Neural crest cell (in vitro differentiated cells): ENCODE measurements at regions not wholly inside any gene's neighbourhood (a gene's known extent, or its start where the extent isn't known, plus 50 kb on each side); places are given as distances from the start of the nearest gene placed in this dataset.

ENCODE experiments used
- DNase-seq: peaks from one replicate; pipeline ENCODE4 v3.0.0; 2021; ENCODE audit warnings: low read depth, mixed read lengths, low spot score
- H3K27ac Mint-ChIP-seq: one replicate; pipeline ENCODE4 v1.8.0; 2021; ENCODE audit warnings: mild to moderate bottlenecking, mixed read lengths; ENCODE audit not compliant: unreplicated experiment
- H3K27me3 Mint-ChIP-seq: 2 replicates; pipeline ENCODE4 v1.8.0; 2021; ENCODE audit warnings: low read depth, mild to moderate bottlenecking, mixed read lengths
- H3K36me3 Mint-ChIP-seq: 2 replicates; pipeline ENCODE4 v1.8.0; 2021; ENCODE audit warnings: low read depth, mild to moderate bottlenecking, mixed read lengths
- H3K4me1 Mint-ChIP-seq: 2 replicates; pipeline ENCODE4 v1.8.0; 2021; ENCODE audit warnings: mixed read lengths
- H3K4me3 Mint-ChIP-seq: one replicate; pipeline ENCODE4 v1.8.0; 2021; ENCODE audit warnings: mild to moderate bottlenecking, mixed read lengths
- H3K9me3 Mint-ChIP-seq: 2 replicates; pipeline ENCODE4 v1.8.0; 2021; ENCODE audit warnings: mixed read lengths
- TF ChIP-seq, protein P1 (sequence below): fragments of 200-600 bp; sonication (generic); conservative IDR thresholded peaks from 2 replicates; pipeline ENCODE4 v1.5.0; 2021; ENCODE audit warnings: antibody characterized with exemption, mild to moderate bottlenecking

- no peaks in the 10 kb centered on the region for H3K27me3 Mint-ChIP-seq
- H3K36me3 Mint-ChIP-seq: peaks cover 3% of the 10 kb centered on the region
- no peak overlapping the region for H3K27ac Mint-ChIP-seq
- peaks cover 7% of the 10 kb centered on the region for H3K9me3 Mint-ChIP-seq
- TF ChIP-seq, protein P1, sequence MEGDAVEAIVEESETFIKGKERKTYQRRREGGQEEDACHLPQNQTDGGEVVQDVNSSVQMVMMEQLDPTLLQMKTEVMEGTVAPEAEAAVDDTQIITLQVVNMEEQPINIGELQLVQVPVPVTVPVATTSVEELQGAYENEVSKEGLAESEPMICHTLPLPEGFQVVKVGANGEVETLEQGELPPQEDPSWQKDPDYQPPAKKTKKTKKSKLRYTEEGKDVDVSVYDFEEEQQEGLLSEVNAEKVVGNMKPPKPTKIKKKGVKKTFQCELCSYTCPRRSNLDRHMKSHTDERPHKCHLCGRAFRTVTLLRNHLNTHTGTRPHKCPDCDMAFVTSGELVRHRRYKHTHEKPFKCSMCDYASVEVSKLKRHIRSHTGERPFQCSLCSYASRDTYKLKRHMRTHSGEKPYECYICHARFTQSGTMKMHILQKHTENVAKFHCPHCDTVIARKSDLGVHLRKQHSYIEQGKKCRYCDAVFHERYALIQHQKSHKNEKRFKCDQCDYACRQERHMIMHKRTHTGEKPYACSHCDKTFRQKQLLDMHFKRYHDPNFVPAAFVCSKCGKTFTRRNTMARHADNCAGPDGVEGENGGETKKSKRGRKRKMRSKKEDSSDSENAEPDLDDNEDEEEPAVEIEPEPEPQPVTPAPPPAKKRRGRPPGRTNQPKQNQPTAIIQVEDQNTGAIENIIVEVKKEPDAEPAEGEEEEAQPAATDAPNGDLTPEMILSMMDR: no peak
- no peak for DNase-seq
- H3K4me3 Mint-ChIP-seq: no peak overlapping the region
- no peaks in the 10 kb centered on the region for H3K4me1 Mint-ChIP-seq
These were observed 545.9 kb upstream of the RIOK2 start for GRCh38 chr5:97728920-97729319.

DNA sequence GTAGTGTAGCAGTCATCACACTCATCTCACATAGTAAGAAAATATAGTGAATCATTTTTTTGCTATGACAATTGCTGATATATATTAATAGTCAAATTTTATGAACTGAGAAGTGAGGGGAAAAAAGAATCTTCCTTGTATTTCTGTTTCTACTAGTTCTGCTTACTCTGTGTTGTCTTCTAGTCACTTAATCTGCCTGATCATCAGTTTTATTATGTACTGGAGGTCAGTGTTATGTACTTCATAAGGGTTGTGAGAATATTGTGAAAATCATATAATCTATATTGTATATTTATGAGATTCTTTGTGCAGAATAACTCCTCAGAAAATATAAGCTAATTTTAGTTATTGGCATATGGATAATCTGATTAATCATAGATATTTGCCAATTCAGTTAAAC, 546.9 kb upstream of the RIOK2 start:
- H3K4me3 Mint-ChIP-seq: no peak overlapping the region
- TF ChIP-seq, protein P1: no peak
- H3K4me1 Mint-ChIP-seq: no peaks in the 10 kb centered on the region
- no peaks in the 10 kb centered on the region for H3K27me3 Mint-ChIP-seq
- DNase-seq: no peak
- no peaks in the 10 kb centered on the region for H3K36me3 Mint-ChIP-seq
- peaks cover 3% of the 10 kb centered on the region for H3K9me3 Mint-ChIP-seq
- H3K27ac Mint-ChIP-seq: no peak overlapping the region

- no peaks in the 10 kb centered on the region for H3K27me3 Mint-ChIP-seq
- H3K4me1 Mint-ChIP-seq: no peaks in the 10 kb centered on the region
- DNase-seq: no peak
- TF ChIP-seq, protein P1: no peak
- H3K4me3 Mint-ChIP-seq: no peak overlapping the region
- H3K27ac Mint-ChIP-seq: no peak overlapping the region
- no peaks in the 10 kb centered on the region for H3K9me3 Mint-ChIP-seq
- no peaks in the 10 kb centered on the region for H3K36me3 Mint-ChIP-seq
These were observed 552.2 kb upstream of the RIOK2 start for GRCh38 chr5:97735209-97735608.

DNA sequence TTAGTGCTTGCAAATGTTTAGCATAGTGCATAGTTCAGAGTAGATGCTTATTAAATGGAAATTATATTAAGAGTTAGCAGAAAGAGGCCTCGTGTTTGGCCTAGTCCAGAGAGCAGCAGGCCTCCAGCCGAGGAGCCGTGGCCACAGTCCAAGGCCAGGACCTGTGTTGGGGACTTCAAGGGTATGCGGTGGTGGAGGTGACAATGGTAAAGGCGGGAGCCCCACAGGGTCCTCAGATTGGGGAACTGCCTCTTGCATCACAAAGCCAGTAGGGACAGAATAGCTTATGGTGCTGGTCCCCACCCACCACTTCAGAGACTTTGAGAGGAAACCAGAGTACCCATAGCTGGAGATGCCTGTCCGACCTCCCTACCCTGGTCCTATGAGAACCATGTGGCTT, 554.6 kb upstream of the RIOK2 start:
- Mint-ChIP-seq H3K27ac (no peak overlapping the region), H3K9me3 (no peaks in the 10 kb centered on the region), H3K36me3 (no peaks in the 10 kb centered on the region), H3K27me3 (no peaks in the 10 kb centered on the region), H3K4me1 (no peaks in the 10 kb centered on the region), H3K4me3 (no peak overlapping the region)
- DNase-seq: no peak
- TF ChIP-seq, protein P1: no peak

- peaks cover 4% of the 10 kb centered on the region for H3K9me3 Mint-ChIP-seq
- TF ChIP-seq, protein P1: no peak
- no peaks in the 10 kb centered on the region for H3K4me1 Mint-ChIP-seq
- DNase-seq: no peak
- H3K4me3 Mint-ChIP-seq: no peak overlapping the region
- H3K27ac Mint-ChIP-seq: no peak overlapping the region
- no peaks in the 10 kb centered on the region for H3K27me3 Mint-ChIP-seq
- no peaks in the 10 kb centered on the region for H3K36me3 Mint-ChIP-seq
These were observed 562.8 kb upstream of the RIOK2 start for GRCh38 chr5:97745817-97746216.

DNA sequence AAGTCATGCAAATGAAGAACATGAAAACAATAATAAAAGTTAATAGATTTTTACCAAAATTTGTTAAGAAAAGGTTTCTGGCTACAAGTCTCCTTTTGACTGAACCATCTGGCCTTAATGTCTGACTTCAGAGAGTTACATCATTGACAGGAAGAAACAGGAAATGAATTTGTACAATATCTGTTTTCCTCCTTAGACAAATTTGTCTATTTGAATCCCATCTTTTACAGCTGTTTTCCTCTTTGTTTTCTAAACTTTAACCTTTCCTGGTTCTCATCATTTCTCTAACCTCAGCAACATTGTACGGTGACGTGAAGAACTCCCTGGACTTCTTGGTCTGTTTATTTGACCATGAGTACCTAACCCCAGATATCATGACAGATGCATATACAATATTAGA, 567.5 kb upstream of the RIOK2 start:
- TF ChIP-seq, protein P1: no peak
- Mint-ChIP-seq H3K36me3 (no peaks in the 10 kb centered on the region), H3K27ac (no peak overlapping the region), H3K4me1 (no peaks in the 10 kb centered on the region), H3K9me3 (no peaks in the 10 kb centered on the region), H3K4me3 (no peak overlapping the region), H3K27me3 (no peaks in the 10 kb centered on the region)
- DNase-seq: no peak
